ENCODE measurements at regions not wholly inside any gene's neighbourhood (a gene's known extent, or its start where the extent isn't known, plus 50 kb on each side); places are given as distances from the start of the nearest gene placed in this dataset.

- TF ChIP-seq, protein P1, sequence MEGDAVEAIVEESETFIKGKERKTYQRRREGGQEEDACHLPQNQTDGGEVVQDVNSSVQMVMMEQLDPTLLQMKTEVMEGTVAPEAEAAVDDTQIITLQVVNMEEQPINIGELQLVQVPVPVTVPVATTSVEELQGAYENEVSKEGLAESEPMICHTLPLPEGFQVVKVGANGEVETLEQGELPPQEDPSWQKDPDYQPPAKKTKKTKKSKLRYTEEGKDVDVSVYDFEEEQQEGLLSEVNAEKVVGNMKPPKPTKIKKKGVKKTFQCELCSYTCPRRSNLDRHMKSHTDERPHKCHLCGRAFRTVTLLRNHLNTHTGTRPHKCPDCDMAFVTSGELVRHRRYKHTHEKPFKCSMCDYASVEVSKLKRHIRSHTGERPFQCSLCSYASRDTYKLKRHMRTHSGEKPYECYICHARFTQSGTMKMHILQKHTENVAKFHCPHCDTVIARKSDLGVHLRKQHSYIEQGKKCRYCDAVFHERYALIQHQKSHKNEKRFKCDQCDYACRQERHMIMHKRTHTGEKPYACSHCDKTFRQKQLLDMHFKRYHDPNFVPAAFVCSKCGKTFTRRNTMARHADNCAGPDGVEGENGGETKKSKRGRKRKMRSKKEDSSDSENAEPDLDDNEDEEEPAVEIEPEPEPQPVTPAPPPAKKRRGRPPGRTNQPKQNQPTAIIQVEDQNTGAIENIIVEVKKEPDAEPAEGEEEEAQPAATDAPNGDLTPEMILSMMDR (conservative IDR thresholded peaks at IDR 0.05; ENCODE audit: low read depth, low read length): no peak
- TF ChIP-seq USF2 (IDR thresholded peaks at IDR 0.05; ENCODE audit: low read depth, low read length): no peak
- no peak for TF ChIP-seq MAFK (IDR thresholded peaks at IDR 0.05; ENCODE audit: low read depth, low read length)
- TF ChIP-seq POLR2A (IDR thresholded peaks at IDR 0.05; ENCODE audit: low read depth, low read length): no peak
Measured at GRCh38 chr3:112735926-112736325, 95.0 kb upstream of the CCDC80 start.

Measured in IMR-90 (cell line).